Fibroblast of mammary gland (primary cell): ENCODE measurements at regions not wholly inside any gene's neighbourhood (a gene's known extent, or its start where the extent isn't known, plus 50 kb on each side); places are given as distances from the start of the nearest gene placed in this dataset.

Experiments
- DNase-seq: peaks from one replicate; pipeline ENCODE4 v3.0.0-alpha.2; 2010; ENCODE audit warnings: low read depth
- H3K4me3 ChIP-seq: 2 replicates; pipeline ENCODE4 v1.5.1; 2011; ENCODE audit warnings: low read depth, mild to moderate bottlenecking, low read length, moderate library complexity; ENCODE audit not compliant: control insufficient read depth
- CTCF ChIP-seq: conservative IDR thresholded peaks from 2 replicates; pipeline ENCODE4 v1.5.1; 2011; ENCODE audit warnings: low read depth, low read length, inconsistent platforms; ENCODE audit not compliant: control insufficient read depth, insufficient read depth

GRCh38 chr5:133793756-133794465, 174.5 kb downstream of the C5orf15 start:
- no peak for TF ChIP-seq CTCF
- no peak for DNase-seq
- H3K4me3 ChIP-seq: no peak overlapping the region

GRCh38 chr5:133792655-133793054, 175.8 kb downstream of the C5orf15 start:
- no peak for TF ChIP-seq CTCF
- no peak overlapping the region for H3K4me3 ChIP-seq
- DNase-seq: no peak

- DNase-seq: no peak
- no peak overlapping the region for H3K4me3 ChIP-seq
- TF ChIP-seq CTCF: no peak
These were observed 176.4 kb downstream of the C5orf15 start for GRCh38 chr5:133792024-133792423.

- no peak overlapping the region for H3K4me3 ChIP-seq
- DNase-seq: no peak
- no peak for TF ChIP-seq CTCF
These were observed 177.5 kb downstream of the C5orf15 start for GRCh38 chr5:133790898-133791297.

GRCh38 chr5:133789428-133789827, 177.1 kb upstream of the FSTL4 start:
- no peak for TF ChIP-seq CTCF
- DNase-seq: no peak
- no peak overlapping the region for H3K4me3 ChIP-seq

GRCh38 chr5:133788121-133788520, 175.8 kb upstream of the FSTL4 start:
- no peak overlapping the region for H3K4me3 ChIP-seq
- TF ChIP-seq CTCF: no peak
- no peak for DNase-seq

- no peak for TF ChIP-seq CTCF
- DNase-seq: no peak
- H3K4me3 ChIP-seq: no peak overlapping the region
These were observed 174.1 kb upstream of the FSTL4 start for GRCh38 chr5:133786420-133786819.
